IMR-90 (cell line): ENCODE measurements at regions not wholly inside any gene's neighbourhood (a gene's known extent, or its start where the extent isn't known, plus 50 kb on each side); places are given as distances from the start of the nearest gene placed in this dataset.

ENCODE experiments used
- ATAC-seq: fragments of 200-7000 bp; cut with Tn5 transposase; 2 replicates; pipeline ENCODE4 v1.9.1; 2020; ENCODE audit warnings: low read depth, mild to moderate bottlenecking, moderate library complexity
- BruUV-seq: library from RNA; stranded (reverse); fragments of 400-500 nt; replicated peaks from 2 replicates; lab custom pipeline; 2021; lab: Mats Ljungman, UMichigan
- CTCF ChIA-PET: fragments of 300-600 bp; formaldehyde crosslinking; extraction: SDS; loops from one replicate; lab custom pipeline; 2021; ENCODE audit warnings: antibody characterized with exemption; lab: Yijun Ruan, JAX
- POLR2A ChIA-PET: fragments of 300-600 bp; sonication (Branson Sonifier 250); formaldehyde crosslinking; loops from one replicate; lab custom pipeline; 2022; ENCODE audit warnings: antibody characterized with exemption; ENCODE audit not compliant: unreplicated experiment; lab: Charles Lee
- DNase-seq: peaks from one replicate; pipeline ENCODE4 v3.0.0; 2013
- H2AFZ ChIP-seq: replicated peaks from 2 replicates; pipeline ENCODE3; 2013; ENCODE audit warnings: low read length, mild to moderate bottlenecking; ENCODE audit not compliant: poor library complexity
- H2AK5ac ChIP-seq: 2 replicates; pipeline ENCODE4 v1.6.1; 2013; ENCODE audit warnings: low read depth, low read length, inconsistent platforms
- H2AK9ac ChIP-seq: replicated peaks from 2 replicates; pipeline ENCODE3; 2013; ENCODE audit warnings: mild to moderate bottlenecking, low read depth, low read length, moderate library complexity; ENCODE audit not compliant: poor library complexity
- H2BK120ac ChIP-seq: 2 replicates; pipeline ENCODE4 v1.6.1; 2013; ENCODE audit warnings: low read depth, low read length, inconsistent platforms
- H2BK15ac ChIP-seq: 3 replicates; pipeline ENCODE4 v1.6.1; 2013; ENCODE audit warnings: low read depth, low read length, inconsistent platforms
- H2BK20ac ChIP-seq: 2 replicates; pipeline ENCODE4 v1.6.1; 2013; ENCODE audit warnings: low read depth, mild to moderate bottlenecking, inconsistent platforms, low read length, moderate library complexity
- H2BK5ac ChIP-seq: 2 replicates; pipeline ENCODE4 v1.6.1; 2013; ENCODE audit warnings: mild to moderate bottlenecking, low read depth, low read length, inconsistent platforms; ENCODE audit not compliant: poor library complexity, severe bottlenecking
- H3K14ac ChIP-seq: replicated peaks from 2 replicates; pipeline ENCODE4 v1.6.1; 2013; ENCODE audit warnings: low read depth, low read length, inconsistent platforms
- H3K18ac ChIP-seq: 2 replicates; pipeline ENCODE4 v1.6.1; 2013; ENCODE audit warnings: low read depth, low read length, control low read depth
- H3K23ac ChIP-seq: 2 replicates; pipeline ENCODE4 v1.6.1; 2013; ENCODE audit warnings: low read depth, low read length, inconsistent platforms
- H3K27ac ChIP-seq: 2 replicates; pipeline ENCODE4 v1.5.1; 2013; ENCODE audit warnings: mild to moderate bottlenecking, control low read depth, low read length; ENCODE audit not compliant: insufficient read depth
- H3K27me3 ChIP-seq: 2 replicates; pipeline ENCODE4 v1.6.1; 2013; ENCODE audit warnings: low read length; ENCODE audit not compliant: control insufficient read depth, insufficient read depth
- H3K36me3 ChIP-seq: 2 replicates; pipeline ENCODE4 v1.6.1; 2013; ENCODE audit warnings: low read length, mixed read lengths; ENCODE audit not compliant: control insufficient read depth, insufficient read depth
- H3K4ac ChIP-seq: 2 replicates; pipeline ENCODE4 v1.6.1; 2013; ENCODE audit warnings: low read depth, low read length, inconsistent platforms
- H3K4me1 ChIP-seq: 2 replicates; pipeline ENCODE4 v1.6.1; 2013; ENCODE audit warnings: low read length, mixed read lengths; ENCODE audit not compliant: control insufficient read depth, insufficient read depth
- H3K4me2 ChIP-seq: 2 replicates; pipeline ENCODE4 v1.6.1; 2013; ENCODE audit warnings: low read depth, mild to moderate bottlenecking, control low read depth, low read length, moderate library complexity
- H3K4me3 ChIP-seq: 2 replicates; pipeline ENCODE4 v1.5.1; 2013; ENCODE audit warnings: low read depth, mild to moderate bottlenecking, control low read depth, low read length, moderate library complexity; ENCODE audit not compliant: insufficient read depth
- H3K56ac ChIP-seq: 2 replicates; pipeline ENCODE4 v1.6.1; 2013; ENCODE audit warnings: low read length, inconsistent platforms; ENCODE audit not compliant: insufficient read depth; ENCODE audit errors: extremely low read depth
- H3K79me1 ChIP-seq, 2 experiments: 2 replicates each; pipeline ENCODE4 v1.6.1; 2013; ENCODE audit warnings: low read length in 2 of 2, inconsistent platforms in 1 of 2, low read depth in 1 of 2
- H3K9ac ChIP-seq: 2 replicates; pipeline ENCODE4 v1.6.1; 2013; ENCODE audit warnings: low read depth, low read length, control low read depth
- H3K9me1 ChIP-seq: 2 replicates; pipeline ENCODE4 v1.6.1; 2013; ENCODE audit warnings: low read length, inconsistent platforms; ENCODE audit not compliant: insufficient read depth
- H3K9me3 ChIP-seq: 2 replicates; pipeline ENCODE4 v1.6.1; 2013; ENCODE audit warnings: low read length; ENCODE audit not compliant: control insufficient read depth, insufficient read depth
- H4K20me1 ChIP-seq: 2 replicates; pipeline ENCODE4 v1.6.1; 2013; ENCODE audit warnings: low read length, inconsistent platforms; ENCODE audit not compliant: insufficient read depth
- H4K5ac ChIP-seq: 2 replicates; pipeline ENCODE4 v1.6.1; 2013; ENCODE audit warnings: mild to moderate bottlenecking, low read depth, low read length, control low read depth
- H4K8ac ChIP-seq, 2 experiments: 2 replicates each; pipeline ENCODE4 v1.6.1; 2013; ENCODE audit warnings: low read depth in 2 of 2, low read length in 2 of 2, control low read depth in 1 of 2, inconsistent platforms in 1 of 2
- H4K91ac ChIP-seq: 2 replicates; pipeline ENCODE4 v1.6.1; 2013; ENCODE audit warnings: low read depth, low read length, inconsistent platforms; ENCODE audit not compliant: insufficient read depth
- FOS ChIP-seq: fragments of 150-350 bp; IDR thresholded peaks from 2 replicates; pipeline ENCODE4 v1.6.1; 2016; ENCODE audit warnings: low read depth, low read length
- MAZ ChIP-seq: IDR thresholded peaks from 2 replicates; pipeline ENCODE4 v1.6.1; 2012; ENCODE audit warnings: low read depth, mild to moderate bottlenecking, low read length, improper control_type of control experiment, moderate library complexity, borderline replicate concordance
- MXI1 ChIP-seq: IDR thresholded peaks from 2 replicates; pipeline ENCODE4 v1.6.1; 2012; ENCODE audit warnings: low read depth, mild to moderate bottlenecking, low read length, moderate library complexity, borderline replicate concordance
- RFX5 ChIP-seq: IDR thresholded peaks from 2 replicates; pipeline ENCODE4 v1.8.0; 2012; ENCODE audit warnings: low read depth, mild to moderate bottlenecking, low read length, moderate library complexity
- SMC3 ChIP-seq: fragments of 150-350 bp; IDR thresholded peaks from 2 replicates; pipeline ENCODE4 v1.6.1; 2016; ENCODE audit warnings: low read depth, mild to moderate bottlenecking, antibody characterized with exemption, low read length, moderate library complexity
- WGBS, 2 experiments: methylation state at CpG; one replicate each; pipeline versions ENCODE4 v1.1.5 to v1.1.7; 2013; ENCODE audit warnings: missing lambda C conversion rate in 2 of 2; ENCODE audit not compliant: insufficient read length in 1 of 2; ENCODE audit errors: extremely low coverage in 2 of 2; 5-methylcytosine and 5-hydroxymethylcytosine counted together
- dilution Hi-C: fragments of 300-500 bp; cut with HindIII; formaldehyde crosslinking; loops from one replicate; pipeline ENCODE4 v1.14.3; 2018; ENCODE audit warnings: low sequenced_read_pairs; ENCODE audit not compliant: unreplicated experiment
- in situ Hi-C: fragments of 300-500 bp; cut with MboI; formaldehyde crosslinking; loops from 3 replicates; pipeline ENCODE4 v1.14.3; 2019; ENCODE audit warnings: low sequenced_read_pairs, inconsistent platforms, mixed read lengths
- intact Hi-C: fragments of 100-400 bp; cut with micrococcal nuclease; formaldehyde crosslinking; loops from 2 replicates; pipeline ENCODE4 v1.10.0; 2022
- TF ChIP-seq, protein P1 (sequence below): fragments of 150-350 bp; IDR thresholded peaks from 2 replicates; pipeline ENCODE4 v1.6.1; 2016; ENCODE audit warnings: low read depth, mild to moderate bottlenecking, low read length, moderate library complexity, borderline replicate concordance

DNA sequence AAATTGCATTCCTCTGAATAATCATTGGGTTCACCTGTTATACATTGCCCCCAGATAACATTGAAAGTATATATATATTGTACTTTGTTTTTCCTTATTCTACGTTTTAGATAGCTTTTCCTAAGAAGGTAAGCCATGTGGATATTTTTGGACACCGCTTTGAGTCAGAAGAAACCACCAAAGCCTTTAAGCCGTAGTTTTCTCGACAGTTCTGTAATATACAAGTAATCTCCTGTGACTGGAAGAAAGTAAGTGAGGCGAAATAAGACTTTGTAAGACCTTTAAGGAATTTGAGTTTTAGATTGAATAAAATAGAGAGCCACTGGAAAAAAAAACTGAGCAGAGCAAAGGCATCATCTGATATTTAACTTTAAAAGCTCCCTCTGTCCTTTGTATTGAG lies 1092.0 kb downstream of the DIPK2A start:
- CTCF ChIA-PET: no interaction called here
- Histone ChIP-seq H3K9me3 (peaks cover 6% of the 10 kb centered on the region), H3K4me1 (no peaks in the 10 kb centered on the region), H3K27me3 (no peaks in the 10 kb centered on the region), H3K4ac (no peak overlapping the region), H3K4me2 (no peak overlapping the region), H3K23ac (no peak overlapping the region), H2BK20ac (no peak overlapping the region), H3K14ac (no peak overlapping the region), H3K9ac (no peak overlapping the region), H2AK5ac (no peak overlapping the region), H4K20me1 (no peaks in the 10 kb centered on the region), H2AFZ (no peak overlapping the region), H3K79me1 (no peaks in the 10 kb centered on the region), H4K8ac (no peak overlapping the region), H4K5ac (no peak overlapping the region), H2BK120ac (no peak overlapping the region), H3K56ac (no peak overlapping the region), H3K27ac (no peak overlapping the region), H4K91ac (no peak overlapping the region), H2AK9ac (no peak overlapping the region), H3K18ac (no peak overlapping the region), H3K4me3 (no peak overlapping the region), H2BK5ac (no peak overlapping the region), H2BK15ac (no peak overlapping the region), H3K9me1 (no peaks in the 10 kb centered on the region), H3K36me3 (no peaks in the 10 kb centered on the region)
- no CpG with 5 or more reads among the region's 5 CpGs for WGBS, 2 experiments
- no peak for DNase-seq
- dilution Hi-C loops: no loop called here
- TF ChIP-seq SMC3: no peak
- no peak for TF ChIP-seq MAZ
- TF ChIP-seq, protein P1, sequence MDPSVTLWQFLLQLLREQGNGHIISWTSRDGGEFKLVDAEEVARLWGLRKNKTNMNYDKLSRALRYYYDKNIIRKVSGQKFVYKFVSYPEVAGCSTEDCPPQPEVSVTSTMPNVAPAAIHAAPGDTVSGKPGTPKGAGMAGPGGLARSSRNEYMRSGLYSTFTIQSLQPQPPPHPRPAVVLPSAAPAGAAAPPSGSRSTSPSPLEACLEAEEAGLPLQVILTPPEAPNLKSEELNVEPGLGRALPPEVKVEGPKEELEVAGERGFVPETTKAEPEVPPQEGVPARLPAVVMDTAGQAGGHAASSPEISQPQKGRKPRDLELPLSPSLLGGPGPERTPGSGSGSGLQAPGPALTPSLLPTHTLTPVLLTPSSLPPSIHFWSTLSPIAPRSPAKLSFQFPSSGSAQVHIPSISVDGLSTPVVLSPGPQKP: no peak
- TF ChIP-seq MXI1: no peak
- no peak for TF ChIP-seq FOS
- TF ChIP-seq RFX5: no peak
- ATAC-seq: no peak
- in situ Hi-C loops: no loop called here
- intact Hi-C loops: no loop called here
- POLR2A ChIA-PET: no interaction called here
- no TSS peak for BruUV-seq
